GM23248 (cell line): ENCODE measurements at regions not wholly inside any gene's neighbourhood (a gene's known extent, or its start where the extent isn't known, plus 50 kb on each side); places are given as distances from the start of the nearest gene placed in this dataset.

ENCODE experiments used
- EZH2 ChIP-seq: fragments of 200-600 bp; sonication (generic); IDR thresholded peaks from 2 replicates; pipeline ENCODE4 v1.6.1; 2018; ENCODE audit warnings: antibody characterized with exemption, mild to moderate bottlenecking; ENCODE audit not compliant: insufficient read depth, poor library complexity, severe bottlenecking
- EZH2phosphoT487 ChIP-seq: fragments of 200-600 bp; sonication (generic); IDR thresholded peaks from 2 replicates; pipeline ENCODE4 v1.6.1; 2018; ENCODE audit warnings: antibody characterized with exemption, moderate library complexity, mild to moderate bottlenecking, low read depth; ENCODE audit not compliant: insufficient read depth

DNA sequence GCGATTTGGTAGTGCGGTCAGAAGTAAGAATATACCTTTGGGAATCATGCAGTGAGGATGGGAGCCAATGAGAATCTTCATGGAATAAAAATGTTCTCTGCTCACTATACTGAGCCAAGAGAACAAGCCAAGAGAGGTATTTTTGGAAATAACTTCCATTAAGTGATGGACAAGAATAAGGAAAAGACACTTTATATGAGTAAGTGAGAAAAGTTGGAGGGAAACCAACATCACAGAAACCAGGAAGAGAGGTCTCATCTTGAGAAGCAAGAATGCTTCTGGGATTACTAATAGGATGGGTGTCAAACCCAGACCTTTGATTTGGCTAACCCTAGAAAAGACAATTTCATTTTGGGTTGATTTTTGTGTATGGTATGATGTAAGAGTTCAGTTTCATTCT is 181.2 kb upstream of the JAG1 start:
- no peak for TF ChIP-seq EZH2
- TF ChIP-seq EZH2phosphoT487: no peak
